ENCODE measurements at regions not wholly inside any gene's neighbourhood (a gene's known extent, or its start where the extent isn't known, plus 50 kb on each side); places are given as distances from the start of the nearest gene placed in this dataset.

DNA sequence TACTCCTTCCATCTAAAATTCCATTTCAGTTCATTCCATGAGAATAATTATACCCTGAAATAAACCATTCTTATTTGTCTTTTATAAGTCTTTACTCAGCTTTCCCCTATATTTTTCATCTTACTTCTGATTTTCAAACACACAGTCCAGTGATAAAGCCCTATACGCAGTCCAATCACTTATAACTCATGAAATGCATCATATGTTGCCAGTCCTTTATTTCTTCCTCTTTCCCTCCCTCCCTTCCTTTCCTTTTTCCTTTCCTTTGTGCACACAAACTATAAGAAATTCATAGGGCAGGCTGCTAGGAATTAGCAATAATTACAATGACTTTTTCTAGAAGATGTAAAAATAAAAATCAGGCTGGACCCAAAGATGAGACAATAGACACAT, 58.8 kb upstream of the RPS23 start (continued):
- TF ChIP-seq, protein P1, sequence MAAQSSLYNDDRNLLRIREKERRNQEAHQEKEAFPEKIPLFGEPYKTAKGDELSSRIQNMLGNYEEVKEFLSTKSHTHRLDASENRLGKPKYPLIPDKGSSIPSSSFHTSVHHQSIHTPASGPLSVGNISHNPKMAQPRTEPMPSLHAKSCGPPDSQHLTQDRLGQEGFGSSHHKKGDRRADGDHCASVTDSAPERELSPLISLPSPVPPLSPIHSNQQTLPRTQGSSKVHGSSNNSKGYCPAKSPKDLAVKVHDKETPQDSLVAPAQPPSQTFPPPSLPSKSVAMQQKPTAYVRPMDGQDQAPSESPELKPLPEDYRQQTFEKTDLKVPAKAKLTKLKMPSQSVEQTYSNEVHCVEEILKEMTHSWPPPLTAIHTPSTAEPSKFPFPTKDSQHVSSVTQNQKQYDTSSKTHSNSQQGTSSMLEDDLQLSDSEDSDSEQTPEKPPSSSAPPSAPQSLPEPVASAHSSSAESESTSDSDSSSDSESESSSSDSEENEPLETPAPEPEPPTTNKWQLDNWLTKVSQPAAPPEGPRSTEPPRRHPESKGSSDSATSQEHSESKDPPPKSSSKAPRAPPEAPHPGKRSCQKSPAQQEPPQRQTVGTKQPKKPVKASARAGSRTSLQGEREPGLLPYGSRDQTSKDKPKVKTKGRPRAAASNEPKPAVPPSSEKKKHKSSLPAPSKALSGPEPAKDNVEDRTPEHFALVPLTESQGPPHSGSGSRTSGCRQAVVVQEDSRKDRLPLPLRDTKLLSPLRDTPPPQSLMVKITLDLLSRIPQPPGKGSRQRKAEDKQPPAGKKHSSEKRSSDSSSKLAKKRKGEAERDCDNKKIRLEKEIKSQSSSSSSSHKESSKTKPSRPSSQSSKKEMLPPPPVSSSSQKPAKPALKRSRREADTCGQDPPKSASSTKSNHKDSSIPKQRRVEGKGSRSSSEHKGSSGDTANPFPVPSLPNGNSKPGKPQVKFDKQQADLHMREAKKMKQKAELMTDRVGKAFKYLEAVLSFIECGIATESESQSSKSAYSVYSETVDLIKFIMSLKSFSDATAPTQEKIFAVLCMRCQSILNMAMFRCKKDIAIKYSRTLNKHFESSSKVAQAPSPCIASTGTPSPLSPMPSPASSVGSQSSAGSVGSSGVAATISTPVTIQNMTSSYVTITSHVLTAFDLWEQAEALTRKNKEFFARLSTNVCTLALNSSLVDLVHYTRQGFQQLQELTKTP (IDR thresholded peaks at IDR 0.05; ENCODE audit: low read depth in 1 of 2, partially characterized antibody in 2 of 2), result no peak

DNA sequence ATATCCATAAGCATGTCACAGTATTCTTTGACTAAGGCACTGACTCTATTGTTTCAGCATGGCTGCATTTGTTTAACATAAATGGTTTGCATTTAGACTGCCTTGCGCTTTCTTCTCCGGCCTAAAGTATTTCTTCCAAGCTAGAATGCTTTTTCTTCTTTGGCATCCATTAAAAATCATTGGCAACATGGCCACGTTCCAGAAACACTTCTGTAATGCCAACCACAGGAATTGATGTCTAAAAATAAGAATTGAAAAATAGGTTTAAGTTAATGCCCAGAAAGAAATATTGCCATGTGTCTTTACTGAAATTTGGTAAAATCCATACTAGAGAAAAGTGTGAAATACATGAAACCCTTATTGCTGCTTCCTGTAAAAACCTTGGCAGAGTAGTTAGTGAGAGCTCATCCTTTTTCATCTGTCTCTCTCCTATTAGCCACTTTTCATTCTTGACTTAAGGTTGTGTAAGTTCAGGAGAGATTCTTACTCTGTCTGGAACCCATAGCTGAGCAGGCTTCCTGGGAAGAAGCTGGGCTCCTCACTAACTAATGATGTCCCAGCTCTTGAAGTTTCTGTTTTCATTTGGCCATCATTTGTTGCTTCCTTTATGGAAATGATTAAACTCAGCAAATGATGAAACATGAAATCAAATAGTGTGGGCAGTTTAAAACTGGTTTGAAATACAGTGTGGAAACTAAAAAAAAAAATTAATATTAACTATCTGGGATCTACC, 58.2 kb upstream of the RPS23 start:
- in situ Hi-C loops (cut with MboI), result no loop called here
- no TSS peak for BruUV-seq (replicated peaks)

More for the DNA sequence above, 58.2 kb upstream of the RPS23 start:
- Histone ChIP-seq H4K20me1 (replicated peaks; ENCODE audit: control insufficient read depth, insufficient read depth, low read length) (no peaks in the 10 kb centered on the region), H3K27ac (ENCODE audit: extremely low read depth, low read depth, low read length) (no peak overlapping the region), H3K4me1 (replicated peaks in 1 of 2; ENCODE audit: control insufficient read depth in 2 of 2, insufficient read depth in 2 of 2, low read length in 2 of 2) (peaks cover 0 to 15% of the 10 kb centered on the region in 2 experiments; a peak in 4 of 5 replicates), H2AFZ (ENCODE audit: low read depth, low read length) (no peak overlapping the region), H3K9me1 (ENCODE audit: control insufficient read depth, insufficient read depth, low read length) (no peaks in the 10 kb centered on the region), H3K4me3 (no peak overlapping the region), H3K9ac (ENCODE audit: insufficient read depth in 1 of 2, low read depth in 2 of 2, low read length in 2 of 2) (no peak overlapping the region), H3K79me2 (ENCODE audit: control insufficient read depth, insufficient read depth, low read length) (no peaks in the 10 kb centered on the region), H3K36me3 (ENCODE audit: control insufficient read depth, insufficient read depth, low read length) (no peaks in the 10 kb centered on the region), H3K27me3 (ENCODE audit: control insufficient read depth in 2 of 2, insufficient read depth in 2 of 2, low read length in 2 of 2) (no peaks in the 10 kb centered on the region; a peak in 1 of 5 replicates), H3K4me2 (ENCODE audit: insufficient read depth, low read length) (no peak overlapping the region), H3K9me3 (replicated peaks; ENCODE audit: control insufficient read depth, insufficient read depth, low read depth, low read length) (no peaks in the 10 kb centered on the region)
- DNase-seq (ENCODE audit: extremely low read depth in 1 of 4, low spot score in 3 of 4) (no peak), FAIRE-seq (no peak), ATAC-seq (no peak)
- ChIA-PET POLR2A (interaction anchor here (0.8 kb wide), 1 partner anchor 25 kb away, joined by 3 read pairs; no protein-coding TSS in a partner anchor), CTCF (ENCODE audit: low intra/inter-chr PET ratio) (no interaction called here)
- WGBS (ENCODE audit: insufficient coverage, low coverage, missing lambda C conversion rate), result 69% methylated on average over 3 of the region's 3 CpGs
- TF ChIP-seq ILF3 (IDR thresholded peaks at IDR 0.05; ENCODE audit: borderline replicate concordance) (no peak), RUNX1 (IDR thresholded peaks at IDR 0.05; ENCODE audit: low read depth) (no peak), ZNF444 (CRISPR knock-in tag; IDR thresholded peaks at IDR 0.05) (no peak)
- TF ChIP-seq, protein P2, sequence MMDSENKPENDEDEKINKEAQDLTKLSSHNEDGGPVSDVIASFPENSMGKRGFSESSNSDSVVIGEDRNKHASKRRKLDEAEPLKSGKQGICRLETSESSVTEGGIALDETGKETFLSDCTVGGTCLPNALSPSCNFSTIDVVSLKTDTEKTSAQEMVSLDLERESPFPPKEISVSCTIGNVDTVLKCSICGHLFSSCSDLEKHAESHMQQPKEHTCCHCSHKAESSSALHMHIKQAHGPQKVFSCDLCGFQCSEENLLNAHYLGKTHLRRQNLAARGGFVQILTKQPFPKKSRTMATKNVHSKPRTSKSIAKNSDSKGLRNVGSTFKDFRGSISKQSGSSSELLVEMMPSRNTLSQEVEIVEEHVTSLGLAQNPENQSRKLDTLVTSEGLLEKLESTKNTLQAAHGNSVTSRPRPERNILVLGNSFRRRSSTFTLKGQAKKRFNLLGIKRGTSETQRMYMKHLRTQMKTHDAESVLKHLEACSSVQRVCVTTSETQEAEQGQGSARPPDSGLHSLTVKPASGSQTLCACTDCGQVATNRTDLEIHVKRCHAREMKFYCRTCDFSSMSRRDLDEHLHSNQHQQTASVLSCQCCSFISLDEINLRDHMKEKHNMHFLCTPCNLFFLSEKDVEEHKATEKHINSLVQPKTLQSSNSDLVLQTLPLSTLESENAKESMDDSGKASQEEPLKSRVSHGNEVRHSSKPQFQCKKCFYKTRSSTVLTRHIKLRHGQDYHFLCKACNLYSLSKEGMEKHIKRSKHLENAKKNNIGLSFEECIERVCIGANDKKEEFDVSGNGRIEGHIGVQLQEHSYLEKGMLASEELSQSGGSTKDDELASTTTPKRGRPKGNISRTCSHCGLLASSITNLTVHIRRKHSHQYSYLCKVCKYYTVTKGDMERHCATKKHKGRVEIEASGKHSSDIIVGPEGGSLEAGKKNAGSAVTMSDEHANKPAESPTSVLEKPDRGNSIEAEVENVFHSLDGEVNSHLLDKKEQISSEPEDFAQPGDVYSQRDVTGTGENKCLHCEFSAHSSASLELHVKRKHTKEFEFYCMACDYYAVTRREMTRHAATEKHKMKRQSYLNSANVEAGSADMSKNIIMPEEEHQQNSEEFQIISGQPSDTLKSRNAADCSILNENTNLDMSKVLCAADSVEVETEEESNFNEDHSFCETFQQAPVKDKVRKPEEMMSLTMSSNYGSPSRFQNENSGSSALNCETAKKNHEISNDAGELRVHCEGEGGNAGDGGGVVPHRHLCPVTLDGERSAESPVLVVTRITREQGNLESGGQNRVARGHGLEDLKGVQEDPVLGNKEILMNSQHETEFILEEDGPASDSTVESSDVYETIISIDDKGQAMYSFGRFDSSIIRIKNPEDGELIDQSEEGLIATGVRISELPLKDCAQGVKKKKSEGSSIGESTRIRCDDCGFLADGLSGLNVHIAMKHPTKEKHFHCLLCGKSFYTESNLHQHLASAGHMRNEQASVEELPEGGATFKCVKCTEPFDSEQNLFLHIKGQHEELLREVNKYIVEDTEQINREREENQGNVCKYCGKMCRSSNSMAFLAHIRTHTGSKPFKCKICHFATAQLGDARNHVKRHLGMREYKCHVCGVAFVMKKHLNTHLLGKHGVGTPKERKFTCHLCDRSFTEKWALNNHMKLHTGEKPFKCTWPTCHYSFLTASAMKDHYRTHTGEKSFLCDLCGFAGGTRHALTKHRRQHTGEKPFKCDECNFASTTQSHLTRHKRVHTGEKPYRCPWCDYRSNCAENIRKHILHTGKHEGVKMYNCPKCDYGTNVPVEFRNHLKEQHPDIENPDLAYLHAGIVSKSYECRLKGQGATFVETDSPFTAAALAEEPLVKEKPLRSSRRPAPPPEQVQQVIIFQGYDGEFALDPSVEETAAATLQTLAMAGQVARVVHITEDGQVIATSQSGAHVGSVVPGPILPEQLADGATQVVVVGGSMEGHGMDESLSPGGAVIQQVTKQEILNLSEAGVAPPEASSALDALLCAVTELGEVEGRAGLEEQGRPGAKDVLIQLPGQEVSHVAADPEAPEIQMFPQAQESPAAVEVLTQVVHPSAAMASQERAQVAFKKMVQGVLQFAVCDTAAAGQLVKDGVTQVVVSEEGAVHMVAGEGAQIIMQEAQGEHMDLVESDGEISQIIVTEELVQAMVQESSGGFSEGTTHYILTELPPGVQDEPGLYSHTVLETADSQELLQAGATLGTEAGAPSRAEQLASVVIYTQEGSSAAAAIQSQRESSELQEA (IDR thresholded peaks at IDR 0.05; ENCODE audit: low read depth), result no peak
- intact Hi-C loops (cut with micrococcal nuclease), result loop anchor here (2.0 kb wide), 1 partner anchor 24 kb away; no protein-coding TSS in a partner anchor
